GM19452 (cell line): ENCODE measurements at regions not wholly inside any gene's neighbourhood (a gene's known extent, or its start where the extent isn't known, plus 50 kb on each side); places are given as distances from the start of the nearest gene placed in this dataset.

Experiments used
- ATAC-seq: cut with Tn5 transposase; IDR thresholded peaks from one replicate; pipeline ENCODE4 v1.9.1; 2021; ENCODE audit not compliant: unreplicated experiment

DNA sequence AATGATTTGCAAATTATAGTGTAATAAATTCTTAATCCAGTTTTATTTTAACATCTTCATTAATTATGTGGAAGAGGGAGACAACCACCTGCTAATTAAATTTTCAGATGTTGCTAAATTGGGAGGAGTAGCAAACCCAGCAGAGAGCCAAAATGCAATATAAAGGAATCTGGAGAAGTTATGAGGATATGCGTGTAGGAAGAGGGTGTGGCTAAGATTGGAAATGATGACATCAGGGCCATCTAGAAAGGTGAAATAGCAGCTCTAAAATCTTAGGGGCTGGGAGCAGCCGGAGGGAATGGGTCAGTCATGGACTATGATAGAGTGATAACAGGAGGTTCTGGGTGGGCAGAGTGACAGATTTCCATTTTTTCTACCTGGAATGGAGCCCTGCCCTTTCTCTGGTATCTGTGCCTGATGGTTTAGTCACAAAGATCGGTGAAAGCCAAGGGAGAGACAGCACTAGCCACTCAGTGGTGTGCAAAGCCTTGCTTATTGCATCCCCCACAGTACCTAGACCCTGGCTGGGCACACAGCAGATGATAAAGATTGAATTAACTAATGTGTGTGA, 379.2 kb upstream of the CELF4 start:
- ATAC-seq, result no peak

DNA sequence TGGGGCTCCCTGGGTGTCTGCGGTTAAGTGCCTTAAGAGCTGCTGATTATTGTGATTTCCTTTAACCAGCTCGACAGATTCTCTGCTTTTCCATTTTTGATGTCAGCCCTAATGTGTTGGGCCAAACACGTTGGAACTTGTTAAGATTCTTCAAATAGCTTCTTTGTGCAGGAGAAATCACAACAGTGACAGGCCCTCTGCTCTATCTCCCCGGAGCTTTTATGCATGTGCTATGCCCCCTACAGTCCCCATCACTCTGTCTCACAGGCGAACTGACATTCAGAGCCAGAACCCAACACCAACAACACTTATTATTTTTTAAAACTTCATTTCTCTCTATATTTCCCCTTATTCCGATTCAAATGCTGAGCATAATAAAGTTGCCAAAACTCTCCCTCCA, 371.7 kb upstream of the CELF4 start:
- no peak for ATAC-seq

DNA sequence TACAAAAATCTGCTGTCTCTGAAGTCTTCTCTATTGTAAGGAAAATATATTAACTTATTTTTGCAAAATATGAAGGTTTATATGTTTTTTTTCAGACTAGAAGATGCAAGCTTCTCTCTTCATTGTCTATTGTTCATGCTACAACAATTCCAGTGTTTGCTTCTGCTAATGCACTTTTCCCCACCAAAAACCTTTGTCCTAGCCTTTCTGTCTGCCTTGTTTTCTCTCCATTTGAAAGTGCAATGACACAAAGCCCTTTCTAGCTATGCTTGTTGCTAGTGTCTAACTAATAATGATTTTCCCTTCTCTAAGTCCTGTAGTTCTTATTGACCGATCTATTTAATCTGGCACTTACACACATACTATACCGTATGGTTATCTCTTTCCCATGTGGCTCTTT, 369.5 kb upstream of the CELF4 start:
- no peak for ATAC-seq

DNA sequence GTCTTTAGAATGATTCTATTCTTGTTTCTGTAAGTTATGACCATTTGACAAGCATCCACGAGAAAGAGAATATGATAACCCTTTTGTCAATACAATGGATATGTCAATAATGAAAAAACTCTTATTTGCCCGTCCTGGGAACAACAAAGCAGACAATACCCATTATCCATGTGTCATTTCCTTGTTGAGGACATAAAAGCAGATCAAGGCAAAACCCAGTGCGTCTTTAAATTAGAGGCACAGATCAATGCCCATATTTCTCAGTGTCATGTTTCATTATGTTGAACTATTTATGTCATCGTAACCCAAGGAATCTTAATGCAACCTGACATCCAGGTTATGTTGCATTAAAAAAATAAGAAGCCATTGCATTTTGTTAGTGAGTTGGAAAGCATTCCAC, 365.0 kb upstream of the CELF4 start:
- ATAC-seq, result no peak

DNA sequence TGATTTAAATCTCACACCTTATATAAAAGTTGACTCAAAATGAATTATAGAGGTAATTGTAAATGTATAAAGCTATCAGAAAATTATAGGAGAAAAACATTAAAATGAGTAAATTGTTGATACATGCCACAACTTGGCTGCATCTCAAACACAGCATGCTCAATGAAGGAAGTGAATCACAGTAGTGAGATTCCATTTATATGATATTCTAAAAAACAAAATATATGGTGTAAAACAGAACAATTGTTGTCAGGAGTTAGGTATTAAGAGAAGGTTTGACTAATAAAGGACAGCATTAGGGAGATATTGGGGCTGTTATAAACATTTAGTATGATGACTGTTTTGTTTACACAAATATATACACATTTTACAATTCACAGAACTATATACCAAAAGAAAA, 356.6 kb upstream of the CELF4 start:
- no peak for ATAC-seq

DNA sequence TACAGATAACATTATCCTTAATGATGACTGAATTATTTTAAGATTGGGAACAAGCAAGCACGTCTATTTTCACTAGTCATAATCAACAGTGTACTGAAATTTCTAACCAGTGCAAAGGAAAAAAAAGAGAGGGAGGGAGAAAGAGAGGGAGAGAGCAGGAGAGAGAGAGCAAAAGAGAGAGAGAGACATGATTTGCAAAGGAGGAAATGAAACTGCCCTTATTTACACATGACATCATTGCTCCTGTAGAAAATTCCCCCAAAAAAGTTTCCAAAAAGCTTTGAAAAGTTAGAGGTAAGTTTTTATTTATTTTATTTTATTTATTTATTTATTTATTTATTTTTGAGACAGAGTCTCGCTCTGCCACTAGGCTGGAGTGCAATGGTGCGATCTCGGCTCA, 355.3 kb upstream of the CELF4 start:
- no peak for ATAC-seq

DNA sequence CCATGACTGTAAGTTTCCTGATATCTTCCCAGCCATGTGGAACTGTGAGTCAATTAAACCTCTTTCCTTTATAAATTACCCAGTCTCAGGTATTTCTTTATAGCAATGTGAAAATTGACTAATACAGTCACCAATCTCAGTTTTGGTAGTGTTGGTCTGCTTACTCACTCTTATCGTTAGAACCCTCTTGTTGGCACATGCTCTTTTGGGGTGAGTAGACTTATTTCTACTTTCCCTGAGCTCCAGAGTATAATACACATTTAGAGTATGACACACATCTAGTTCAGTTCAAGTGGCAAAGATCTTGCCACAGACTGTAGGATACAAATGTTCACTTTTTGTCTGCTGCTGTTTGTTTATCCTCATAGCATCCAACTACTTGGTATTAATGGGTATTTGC, 347.5 kb upstream of the CELF4 start:
- ATAC-seq, result no peak

DNA sequence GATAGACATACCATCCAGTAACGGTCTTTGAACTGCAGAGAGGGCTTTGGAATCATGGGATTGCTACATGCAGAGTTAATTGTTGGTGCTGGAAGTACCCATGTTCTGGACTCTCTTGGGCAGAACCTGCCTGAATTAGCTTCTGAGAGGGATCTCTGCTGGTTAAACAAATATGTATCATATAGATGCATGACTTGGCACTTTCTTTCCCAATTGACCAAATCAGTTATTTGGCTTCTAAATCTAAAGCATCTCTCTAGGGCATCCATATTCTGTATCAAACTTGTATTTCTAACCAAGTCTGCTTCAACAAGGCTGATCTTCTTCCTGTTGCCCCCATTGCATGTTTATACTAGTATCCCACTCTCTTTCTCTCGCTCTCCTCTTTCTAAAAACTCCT, 336.7 kb upstream of the CELF4 start:
- no peak for ATAC-seq

DNA sequence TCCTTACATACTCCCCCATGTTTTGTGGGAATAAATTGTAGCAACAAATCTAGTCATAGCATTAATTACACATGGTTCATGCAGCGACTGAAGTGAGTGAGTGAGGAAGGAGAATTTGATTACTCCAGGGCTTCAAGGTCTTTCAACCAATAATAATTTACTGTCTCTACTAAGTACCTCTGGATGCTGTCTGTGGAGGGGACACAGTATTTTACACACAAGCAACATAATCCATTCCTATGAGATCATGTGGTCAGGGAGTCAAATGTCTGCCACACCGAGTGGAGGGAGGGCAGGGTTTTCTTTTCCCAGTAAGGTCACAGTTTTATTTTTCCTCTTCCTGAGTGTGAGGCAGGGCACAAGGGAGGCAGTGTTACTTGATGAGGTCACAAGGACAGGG, 334.7 kb upstream of the CELF4 start:
- no peak for ATAC-seq

DNA sequence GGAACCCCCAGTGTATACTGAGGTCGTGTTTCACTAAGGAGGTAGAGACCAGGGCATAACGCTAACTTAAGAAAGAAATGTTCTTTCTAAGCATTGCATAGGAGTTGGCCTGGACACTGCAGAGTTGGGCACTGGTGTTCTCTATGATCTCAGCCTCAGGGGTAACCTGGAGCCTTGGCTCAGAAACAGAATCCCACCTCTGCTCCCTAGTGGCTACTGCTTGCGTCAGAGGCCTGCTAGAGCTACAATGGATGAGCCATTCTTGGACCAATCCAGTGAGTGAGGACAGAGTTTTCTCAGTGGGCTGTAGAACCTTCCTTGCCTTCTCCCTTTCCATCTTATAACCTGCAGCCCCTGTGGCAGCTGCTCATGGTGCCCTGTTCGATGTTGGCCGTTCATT, 324.4 kb upstream of the CELF4 start:
- ATAC-seq, result no peak

DNA sequence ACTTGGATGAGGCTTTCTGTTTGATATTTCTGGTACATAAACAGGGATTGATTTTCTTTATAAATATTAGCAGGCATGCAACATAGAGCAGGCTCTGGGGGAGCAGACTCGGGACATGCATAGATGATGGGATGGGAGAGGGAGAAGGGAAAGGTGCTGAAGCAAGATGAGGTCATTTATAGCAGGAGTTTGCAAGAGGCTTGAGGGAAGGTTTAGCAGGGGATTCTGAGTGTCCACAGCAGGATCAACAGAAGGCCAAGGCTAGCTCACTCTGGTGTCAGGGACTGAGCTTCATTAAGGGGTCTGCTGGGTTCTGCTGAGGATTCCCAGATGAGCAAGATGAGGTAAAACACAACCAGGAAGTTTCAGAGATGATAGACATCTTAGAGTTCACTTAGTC, 309.1 kb upstream of the CELF4 start:
- no peak for ATAC-seq

DNA sequence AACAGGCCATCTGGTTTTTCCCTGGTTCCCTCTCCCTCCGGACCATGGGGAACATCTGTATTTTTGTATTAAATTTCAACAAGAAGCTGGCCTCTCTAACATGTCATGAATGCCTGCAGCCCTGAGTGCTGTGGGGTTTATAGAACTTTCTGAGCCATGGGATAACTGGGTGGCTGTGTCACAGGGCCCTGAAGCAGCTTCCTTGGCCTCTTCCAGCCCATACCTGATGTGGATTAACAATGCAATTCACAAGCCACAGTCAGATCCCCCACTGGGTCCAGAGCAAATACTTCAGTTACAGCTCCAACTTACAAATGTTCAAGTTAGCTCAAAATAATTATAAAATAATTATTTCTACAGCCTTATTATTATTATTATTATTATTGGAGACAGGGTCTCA, 307.8 kb upstream of the CELF4 start:
- ATAC-seq, result no peak

DNA sequence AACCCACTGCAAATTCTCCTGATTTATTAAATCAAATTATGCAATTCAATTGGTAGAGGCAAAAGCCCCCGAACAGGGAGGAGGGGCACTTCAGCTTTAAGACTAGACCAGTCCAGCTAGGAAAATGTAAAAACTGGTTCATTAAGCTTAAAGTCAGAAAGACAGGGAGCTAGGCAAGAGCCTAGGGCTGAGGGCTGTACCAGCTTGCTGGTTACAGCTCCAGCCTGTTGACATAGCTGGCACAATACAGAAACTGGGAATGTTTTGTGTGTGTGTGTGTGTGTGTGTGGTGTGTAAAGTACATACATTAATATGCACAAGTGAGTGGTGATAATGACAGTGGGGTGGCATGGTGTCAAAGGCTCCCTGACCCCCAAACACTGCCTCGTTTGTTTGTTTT, 307.0 kb upstream of the CELF4 start:
- no peak for ATAC-seq

DNA sequence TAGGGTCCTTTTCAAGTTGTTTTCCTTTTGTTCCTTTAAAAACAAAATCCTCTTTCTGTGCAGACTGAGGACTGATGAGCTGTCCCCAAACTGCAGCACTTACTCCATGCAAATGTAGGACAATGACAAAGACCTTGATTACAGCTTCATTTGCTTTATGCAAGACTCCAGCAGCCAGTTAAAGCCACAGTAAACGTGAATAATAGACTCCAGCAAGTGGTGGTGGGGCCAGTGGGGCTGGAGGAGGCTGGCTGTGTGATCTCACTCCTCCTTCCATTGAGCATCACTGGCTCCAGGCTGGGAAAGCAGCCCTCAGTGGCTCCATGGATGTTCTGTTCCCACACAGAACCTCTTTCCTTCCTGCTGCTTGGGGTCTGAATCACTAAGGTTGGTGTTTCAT, 306.0 kb upstream of the CELF4 start:
- no peak for ATAC-seq

DNA sequence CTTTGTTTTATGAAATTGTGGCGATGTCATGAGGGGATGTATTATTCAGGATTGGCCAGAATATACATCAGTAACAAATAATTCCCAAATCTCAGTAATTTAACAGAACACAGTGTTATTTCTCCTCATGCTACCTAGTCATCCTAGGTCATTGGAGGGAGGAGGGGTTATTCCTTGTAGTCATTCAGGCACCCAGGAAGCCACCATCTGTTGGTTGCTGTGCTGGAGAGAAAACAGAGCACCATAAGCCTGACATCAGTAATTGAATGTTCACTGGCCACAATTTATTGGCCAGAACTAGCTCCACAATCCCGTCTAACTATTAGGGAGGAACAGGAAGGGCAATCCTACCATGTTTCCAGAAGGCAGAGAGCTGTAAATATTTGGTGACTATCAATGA, 303.5 kb upstream of the CELF4 start:
- ATAC-seq, result no peak

DNA sequence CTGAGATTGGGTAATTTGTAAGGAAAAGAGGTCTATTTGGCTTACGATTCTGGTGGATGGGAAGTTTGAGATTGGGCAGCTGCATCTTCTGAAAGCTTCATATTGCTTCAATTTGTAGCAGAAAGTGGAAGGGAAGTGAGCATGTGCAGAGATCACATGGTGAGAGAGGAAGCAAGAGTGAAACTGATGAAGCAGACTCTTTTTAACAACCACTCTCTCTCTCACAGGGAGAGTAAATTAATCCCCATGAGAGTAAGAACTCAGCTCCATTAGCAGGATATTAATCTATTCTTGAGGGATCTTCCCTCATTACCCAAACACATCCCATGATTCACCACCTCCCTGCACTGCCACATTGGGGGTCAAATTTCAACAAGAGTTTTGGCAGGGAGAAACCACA, 298.5 kb upstream of the CELF4 start:
- no peak for ATAC-seq

DNA sequence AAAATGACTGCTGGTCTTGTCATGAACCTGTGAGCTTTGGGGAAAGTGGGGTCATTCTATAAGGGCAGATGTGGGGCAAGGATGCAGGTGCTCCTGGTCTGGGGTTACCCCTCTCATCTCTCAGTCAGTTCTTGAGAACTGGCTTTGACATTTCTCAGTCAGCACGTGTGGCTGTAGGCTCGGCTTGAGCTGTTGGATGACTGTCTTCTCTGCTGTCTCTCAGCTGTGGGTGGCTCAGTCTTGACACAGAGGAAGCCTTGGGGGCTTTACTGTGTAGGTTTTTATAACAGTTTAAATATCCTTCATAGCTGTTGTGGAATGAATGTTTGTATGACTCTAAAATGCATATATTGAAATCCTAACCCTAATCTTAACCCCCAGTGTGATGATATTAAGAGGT, 296.4 kb upstream of the CELF4 start:
- ATAC-seq, result no peak

DNA sequence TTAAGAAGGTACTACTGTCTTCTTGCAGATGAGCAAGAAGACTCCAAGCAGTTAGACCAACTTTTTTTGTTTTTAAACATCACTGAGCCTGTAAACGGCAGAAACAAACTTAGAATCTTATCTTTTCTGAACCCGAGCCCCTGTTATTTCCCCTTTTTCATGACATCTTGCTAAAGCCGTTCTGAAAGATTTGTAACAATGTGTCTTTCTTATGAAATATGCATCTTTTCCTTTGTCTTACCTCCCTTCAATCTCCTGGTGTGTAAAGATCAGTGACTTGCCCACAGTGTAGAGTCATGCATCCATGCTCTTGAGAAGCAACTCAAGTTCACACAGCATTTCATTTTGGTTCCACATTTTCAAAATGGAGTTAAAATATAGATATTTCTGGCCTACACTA, 288.8 kb upstream of the CELF4 start:
- no peak for ATAC-seq

DNA sequence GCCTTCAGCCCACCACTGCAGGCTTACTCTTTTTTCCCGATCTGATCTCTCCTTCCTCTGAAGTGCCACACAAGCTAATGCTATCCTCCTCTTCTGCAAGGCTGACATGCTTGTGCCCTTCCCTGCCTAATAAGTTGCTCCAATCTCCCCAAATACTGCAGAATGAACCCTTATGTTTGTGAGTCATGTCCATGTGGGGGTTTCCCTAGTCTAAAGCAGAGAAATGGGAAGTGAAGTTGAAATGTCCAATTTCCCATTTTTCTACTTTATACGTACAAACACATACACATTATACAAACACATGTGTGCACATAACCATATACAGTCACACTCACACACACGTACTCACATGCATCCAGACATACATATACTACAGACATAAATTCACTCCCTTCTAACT, 288.1 kb upstream of the CELF4 start:
- ATAC-seq, result no peak

DNA sequence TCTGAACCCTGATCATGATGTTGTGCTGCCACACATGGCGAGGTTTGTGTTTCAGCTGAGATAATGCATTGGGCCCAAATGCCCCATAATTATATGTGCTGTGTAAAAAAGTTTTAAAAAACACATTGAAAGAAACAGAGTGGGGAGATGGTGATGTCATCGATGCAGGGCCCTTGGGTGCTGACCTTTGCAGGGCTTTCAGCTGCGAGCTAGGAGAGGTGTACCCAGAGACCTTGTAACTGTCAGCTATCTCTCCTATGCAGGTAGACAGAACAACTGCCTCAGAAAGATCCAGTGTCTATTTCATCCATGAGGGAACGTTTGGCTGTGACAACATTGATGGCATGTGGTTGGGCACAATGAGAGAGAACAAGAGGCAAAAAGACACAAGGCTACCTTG, 286.9 kb upstream of the CELF4 start:
- no peak for ATAC-seq

DNA sequence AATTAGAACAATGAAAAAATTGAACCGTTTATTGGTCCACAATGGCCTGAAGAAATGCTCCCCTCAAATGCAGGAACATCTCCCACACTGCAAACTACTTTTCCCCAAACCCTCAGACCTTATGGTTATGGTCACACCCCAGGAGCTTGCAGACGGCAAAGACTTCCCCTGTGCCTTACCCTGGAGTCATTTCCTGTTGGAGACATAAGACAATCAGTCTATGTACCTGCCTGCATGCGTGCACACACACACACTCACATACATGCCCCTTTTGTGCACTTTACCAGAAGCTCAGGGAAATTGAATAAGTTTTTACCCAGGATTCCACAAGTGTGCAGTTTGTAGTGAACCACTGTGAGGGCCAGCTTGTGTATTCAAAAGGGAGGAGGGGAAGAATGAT, 281.9 kb upstream of the CELF4 start:
- no peak for ATAC-seq

DNA sequence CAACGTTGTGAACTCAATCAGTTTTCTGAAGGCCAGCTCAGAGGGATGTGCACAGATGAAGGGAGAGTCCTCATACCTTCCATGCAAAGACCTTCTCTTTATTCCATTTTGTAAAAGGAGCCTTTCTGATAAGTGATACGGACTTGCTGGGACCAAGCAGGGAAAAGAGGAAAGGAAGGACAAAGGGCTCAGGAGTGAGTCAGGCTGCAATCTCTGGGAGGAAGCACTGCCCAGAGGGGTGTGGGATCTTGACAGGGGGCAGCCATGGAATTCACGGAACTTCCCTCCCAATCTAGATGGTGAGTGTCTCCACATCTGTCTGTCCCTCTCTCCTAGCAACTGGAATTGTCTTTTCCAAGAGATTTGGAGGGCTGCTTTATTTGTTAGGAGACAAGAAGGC, 281.4 kb upstream of the CELF4 start:
- no peak for ATAC-seq

DNA sequence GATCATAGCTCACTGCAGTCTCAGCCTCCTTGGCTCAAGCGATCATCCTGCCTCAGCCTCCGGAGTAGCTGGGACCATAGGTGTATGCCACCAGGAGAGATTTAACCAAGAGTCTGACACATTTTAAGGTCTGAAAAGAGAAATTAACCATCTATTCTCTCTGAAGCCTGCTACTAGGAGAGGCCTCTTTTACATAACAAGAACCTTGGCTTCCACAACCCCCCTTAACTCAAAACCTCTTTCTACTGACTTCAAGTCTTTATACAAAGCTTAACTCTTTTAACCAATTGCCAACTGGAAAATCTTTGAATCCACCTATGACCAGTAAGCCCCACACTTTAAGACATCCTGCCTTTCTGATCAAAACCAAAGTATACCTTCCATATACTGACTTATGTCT, 279.9 kb upstream of the CELF4 start:
- ATAC-seq, result no peak
